IMR-90 (cell line): ENCODE measurements at regions not wholly inside any gene's neighbourhood (a gene's known extent, or its start where the extent isn't known, plus 50 kb on each side); places are given as distances from the start of the nearest gene placed in this dataset.
A peak's percentile ranks its signal among the peaks of the same experiment; 100 is the strongest.

Experiments used
- ATAC-seq: fragments of 200-7000 bp; cut with Tn5 transposase; 2 replicates; pipeline ENCODE4 v1.9.1; 2020; ENCODE audit warnings: low read depth, mild to moderate bottlenecking, moderate library complexity
- BruUV-seq: library from RNA; stranded (reverse); fragments of 400-500 nt; replicated peaks from 2 replicates; lab custom pipeline; 2021; lab: Mats Ljungman, UMichigan
- CTCF ChIA-PET: fragments of 300-600 bp; formaldehyde crosslinking; extraction: SDS; loops from one replicate; lab custom pipeline; 2021; ENCODE audit warnings: antibody characterized with exemption; lab: Yijun Ruan, JAX
- POLR2A ChIA-PET: fragments of 300-600 bp; sonication (Branson Sonifier 250); formaldehyde crosslinking; loops from one replicate; lab custom pipeline; 2022; ENCODE audit warnings: antibody characterized with exemption; ENCODE audit not compliant: unreplicated experiment; lab: Charles Lee
- DNase-seq: peaks from one replicate; pipeline ENCODE4 v3.0.0; 2013
- H2AFZ ChIP-seq: replicated peaks from 2 replicates; pipeline ENCODE3; 2013; ENCODE audit warnings: low read length, mild to moderate bottlenecking; ENCODE audit not compliant: poor library complexity
- H2AK5ac ChIP-seq: 2 replicates; pipeline ENCODE4 v1.6.1; 2013; ENCODE audit warnings: low read depth, low read length, inconsistent platforms
- H2AK9ac ChIP-seq: replicated peaks from 2 replicates; pipeline ENCODE3; 2013; ENCODE audit warnings: mild to moderate bottlenecking, low read depth, low read length, moderate library complexity; ENCODE audit not compliant: poor library complexity
- H2BK120ac ChIP-seq: 2 replicates; pipeline ENCODE4 v1.6.1; 2013; ENCODE audit warnings: low read depth, low read length, inconsistent platforms
- H2BK15ac ChIP-seq: 3 replicates; pipeline ENCODE4 v1.6.1; 2013; ENCODE audit warnings: low read depth, low read length, inconsistent platforms
- H2BK20ac ChIP-seq: 2 replicates; pipeline ENCODE4 v1.6.1; 2013; ENCODE audit warnings: low read depth, mild to moderate bottlenecking, inconsistent platforms, low read length, moderate library complexity
- H2BK5ac ChIP-seq: 2 replicates; pipeline ENCODE4 v1.6.1; 2013; ENCODE audit warnings: mild to moderate bottlenecking, low read depth, low read length, inconsistent platforms; ENCODE audit not compliant: poor library complexity, severe bottlenecking
- H3K14ac ChIP-seq: replicated peaks from 2 replicates; pipeline ENCODE4 v1.6.1; 2013; ENCODE audit warnings: low read depth, low read length, inconsistent platforms
- H3K18ac ChIP-seq: 2 replicates; pipeline ENCODE4 v1.6.1; 2013; ENCODE audit warnings: low read depth, low read length, control low read depth
- H3K23ac ChIP-seq: 2 replicates; pipeline ENCODE4 v1.6.1; 2013; ENCODE audit warnings: low read depth, low read length, inconsistent platforms
- H3K27ac ChIP-seq: 2 replicates; pipeline ENCODE4 v1.5.1; 2013; ENCODE audit warnings: mild to moderate bottlenecking, control low read depth, low read length; ENCODE audit not compliant: insufficient read depth
- H3K27me3 ChIP-seq: 2 replicates; pipeline ENCODE4 v1.6.1; 2013; ENCODE audit warnings: low read length; ENCODE audit not compliant: control insufficient read depth, insufficient read depth
- H3K36me3 ChIP-seq: 2 replicates; pipeline ENCODE4 v1.6.1; 2013; ENCODE audit warnings: low read length, mixed read lengths; ENCODE audit not compliant: control insufficient read depth, insufficient read depth
- H3K4ac ChIP-seq: 2 replicates; pipeline ENCODE4 v1.6.1; 2013; ENCODE audit warnings: low read depth, low read length, inconsistent platforms
- H3K4me1 ChIP-seq: 2 replicates; pipeline ENCODE4 v1.6.1; 2013; ENCODE audit warnings: low read length, mixed read lengths; ENCODE audit not compliant: control insufficient read depth, insufficient read depth
- H3K4me2 ChIP-seq: 2 replicates; pipeline ENCODE4 v1.6.1; 2013; ENCODE audit warnings: low read depth, mild to moderate bottlenecking, control low read depth, low read length, moderate library complexity
- H3K4me3 ChIP-seq: 2 replicates; pipeline ENCODE4 v1.5.1; 2013; ENCODE audit warnings: low read depth, mild to moderate bottlenecking, control low read depth, low read length, moderate library complexity; ENCODE audit not compliant: insufficient read depth
- H3K56ac ChIP-seq: 2 replicates; pipeline ENCODE4 v1.6.1; 2013; ENCODE audit warnings: low read length, inconsistent platforms; ENCODE audit not compliant: insufficient read depth; ENCODE audit errors: extremely low read depth
- H3K79me1 ChIP-seq, 2 experiments: 2 replicates each; pipeline ENCODE4 v1.6.1; 2013; ENCODE audit warnings: low read length in 2 of 2, inconsistent platforms in 1 of 2, low read depth in 1 of 2
- H3K9ac ChIP-seq: 2 replicates; pipeline ENCODE4 v1.6.1; 2013; ENCODE audit warnings: low read depth, low read length, control low read depth
- H3K9me1 ChIP-seq: 2 replicates; pipeline ENCODE4 v1.6.1; 2013; ENCODE audit warnings: low read length, inconsistent platforms; ENCODE audit not compliant: insufficient read depth
- H3K9me3 ChIP-seq: 2 replicates; pipeline ENCODE4 v1.6.1; 2013; ENCODE audit warnings: low read length; ENCODE audit not compliant: control insufficient read depth, insufficient read depth
- H4K20me1 ChIP-seq: 2 replicates; pipeline ENCODE4 v1.6.1; 2013; ENCODE audit warnings: low read length, inconsistent platforms; ENCODE audit not compliant: insufficient read depth
- H4K5ac ChIP-seq: 2 replicates; pipeline ENCODE4 v1.6.1; 2013; ENCODE audit warnings: mild to moderate bottlenecking, low read depth, low read length, control low read depth
- H4K8ac ChIP-seq, 2 experiments: 2 replicates each; pipeline ENCODE4 v1.6.1; 2013; ENCODE audit warnings: low read depth in 2 of 2, low read length in 2 of 2, control low read depth in 1 of 2, inconsistent platforms in 1 of 2
- H4K91ac ChIP-seq: 2 replicates; pipeline ENCODE4 v1.6.1; 2013; ENCODE audit warnings: low read depth, low read length, inconsistent platforms; ENCODE audit not compliant: insufficient read depth
- BHLHE40 ChIP-seq: fragments of 150-350 bp; IDR thresholded peaks from 2 replicates; pipeline ENCODE4 v1.6.1; 2016; ENCODE audit warnings: mild to moderate bottlenecking, low read depth, low read length
- CEBPB ChIP-seq: IDR thresholded peaks from 2 replicates; pipeline ENCODE4 v1.6.1; 2012; ENCODE audit warnings: low read depth, low read length, improper control_type of control experiment
- CHD1 ChIP-seq: IDR thresholded peaks from 2 replicates; pipeline ENCODE4 v1.6.1; 2012; ENCODE audit warnings: low read depth, low read length, improper control_type of control experiment
- FOS ChIP-seq: fragments of 150-350 bp; IDR thresholded peaks from 2 replicates; pipeline ENCODE4 v1.6.1; 2016; ENCODE audit warnings: low read depth, low read length
- MAFK ChIP-seq: IDR thresholded peaks from 2 replicates; pipeline ENCODE4 v1.6.1; 2012; ENCODE audit warnings: low read depth, low read length, improper control_type of control experiment
- MAZ ChIP-seq: IDR thresholded peaks from 2 replicates; pipeline ENCODE4 v1.6.1; 2012; ENCODE audit warnings: low read depth, mild to moderate bottlenecking, low read length, improper control_type of control experiment, moderate library complexity, borderline replicate concordance
- MXI1 ChIP-seq: IDR thresholded peaks from 2 replicates; pipeline ENCODE4 v1.6.1; 2012; ENCODE audit warnings: low read depth, mild to moderate bottlenecking, low read length, moderate library complexity, borderline replicate concordance
- NFE2L2 ChIP-seq: fragments of 150-350 bp; IDR thresholded peaks from 2 replicates; pipeline ENCODE4 v1.6.1; 2016; ENCODE audit warnings: low read depth, mild to moderate bottlenecking, low read length
- POLR2A ChIP-seq: IDR thresholded peaks from 2 replicates; pipeline ENCODE4 v1.6.1; 2012; ENCODE audit warnings: mild to moderate bottlenecking, low read depth, low read length
- RAD21 ChIP-seq: IDR thresholded peaks from 2 replicates; pipeline ENCODE4 v1.6.1; 2012; ENCODE audit warnings: low read length, improper control_type of control experiment
- RCOR1 ChIP-seq: IDR thresholded peaks from 2 replicates; pipeline ENCODE4 v1.6.1; 2012; ENCODE audit warnings: mild to moderate bottlenecking, low read length, improper control_type of control experiment; ENCODE audit not compliant: insufficient replicate concordance
- RFX5 ChIP-seq: IDR thresholded peaks from 2 replicates; pipeline ENCODE4 v1.8.0; 2012; ENCODE audit warnings: low read depth, mild to moderate bottlenecking, low read length, moderate library complexity
- USF2 ChIP-seq: fragments of 150-350 bp; IDR thresholded peaks from 2 replicates; pipeline ENCODE4 v1.6.1; 2017; ENCODE audit warnings: mild to moderate bottlenecking, antibody characterized with exemption, low read length, low read depth
- WGBS, 2 experiments: methylation state at CpG; one replicate each; pipeline versions ENCODE4 v1.1.5 to v1.1.7; 2013; ENCODE audit warnings: missing lambda C conversion rate in 2 of 2; ENCODE audit not compliant: insufficient read length in 1 of 2; ENCODE audit errors: extremely low coverage in 2 of 2; 5-methylcytosine and 5-hydroxymethylcytosine counted together
- dilution Hi-C: fragments of 300-500 bp; cut with HindIII; formaldehyde crosslinking; loops from one replicate; pipeline ENCODE4 v1.14.3; 2018; ENCODE audit warnings: low sequenced_read_pairs; ENCODE audit not compliant: unreplicated experiment
- in situ Hi-C: fragments of 300-500 bp; cut with MboI; formaldehyde crosslinking; loops from 3 replicates; pipeline ENCODE4 v1.14.3; 2019; ENCODE audit warnings: low sequenced_read_pairs, inconsistent platforms, mixed read lengths
- intact Hi-C: fragments of 100-400 bp; cut with micrococcal nuclease; formaldehyde crosslinking; loops from 2 replicates; pipeline ENCODE4 v1.10.0; 2022
- TF ChIP-seq, protein P1 (sequence below): conservative IDR thresholded peaks from 2 replicates; pipeline ENCODE4 v1.5.1; 2012; ENCODE audit warnings: mild to moderate bottlenecking, low read depth, low read length, improper control_type of control experiment
- TF ChIP-seq, protein P2 (sequence below): fragments of 150-350 bp; IDR thresholded peaks from 2 replicates; pipeline ENCODE4 v1.6.1; 2016; ENCODE audit warnings: low read depth, mild to moderate bottlenecking, low read length, moderate library complexity, borderline replicate concordance

GRCh38 chr10:3936422-3937040, 151.5 kb upstream of the KLF6 start:
- Histone ChIP-seq H2AK5ac (peak overlapping the region; percentile 43; the same call in 1 of the 2 replicates), H3K4me3 (no peak overlapping the region), H4K5ac (no peak overlapping the region), H2AK9ac (peak overlapping the region; percentile 49), H3K9ac (no peak overlapping the region), H3K27me3 (no peaks in the 10 kb centered on the region), H3K4me2 (peak overlapping the region; percentile 84), H3K14ac (0 out of 2 replicates have a peak overlapping the region, but pooled peaks have one; percentile 25), H4K20me1 (no peaks in the 10 kb centered on the region), H4K91ac (no peak overlapping the region), H3K18ac (peak overlapping the region; percentile 9; the same call in 1 of the 2 replicates), H3K23ac (0 out of 2 replicates have a peak overlapping the region, but pooled peaks have one; percentile 35), H2BK15ac (peak overlapping the region; percentile 10; the same call in 1 of the 3 replicates), H3K9me3 (no peaks in the 10 kb centered on the region), H3K79me1 (no peaks in the 10 kb centered on the region), H3K4ac (peak overlapping the region; percentile 63), H2AFZ (peak overlapping the region; percentile 38), H3K56ac (no peak overlapping the region), H3K9me1 (0 out of 2 replicates have a peak, but pooled peaks cover 4% of the 10 kb centered on the region), H2BK20ac (peak overlapping the region; percentile 32; the same call in 1 of the 2 replicates), H2BK5ac (no peak overlapping the region), H4K8ac (peak overlapping the region in 1 of 2 experiments; percentile 24; a peak in 1 of 4 replicates), H3K27ac (no peak overlapping the region), H2BK120ac (peak overlapping the region; percentile 59; the same call in 1 of the 2 replicates), H3K4me1 (no peaks in the 10 kb centered on the region), H3K36me3 (no peaks in the 10 kb centered on the region)
- DNase-seq = no peak
- no peak for ATAC-seq
- no CpG with 5 or more reads among the region's 7 CpGs for WGBS, 2 experiments
- POLR2A ChIA-PET = no interaction called here
- intact Hi-C loops (no loop called here), in situ Hi-C loops (no loop called here), dilution Hi-C loops (no loop called here)
- BruUV-seq = no TSS peak
- CTCF ChIA-PET = no interaction called here
- no peak for TF ChIP-seq MXI1
- TF ChIP-seq CHD1 = no peak
- TF ChIP-seq MAFK = no peak
- no peak for TF ChIP-seq RAD21
- TF ChIP-seq RCOR1 = no peak
- TF ChIP-seq POLR2A = no peak
- TF ChIP-seq, protein P1, sequence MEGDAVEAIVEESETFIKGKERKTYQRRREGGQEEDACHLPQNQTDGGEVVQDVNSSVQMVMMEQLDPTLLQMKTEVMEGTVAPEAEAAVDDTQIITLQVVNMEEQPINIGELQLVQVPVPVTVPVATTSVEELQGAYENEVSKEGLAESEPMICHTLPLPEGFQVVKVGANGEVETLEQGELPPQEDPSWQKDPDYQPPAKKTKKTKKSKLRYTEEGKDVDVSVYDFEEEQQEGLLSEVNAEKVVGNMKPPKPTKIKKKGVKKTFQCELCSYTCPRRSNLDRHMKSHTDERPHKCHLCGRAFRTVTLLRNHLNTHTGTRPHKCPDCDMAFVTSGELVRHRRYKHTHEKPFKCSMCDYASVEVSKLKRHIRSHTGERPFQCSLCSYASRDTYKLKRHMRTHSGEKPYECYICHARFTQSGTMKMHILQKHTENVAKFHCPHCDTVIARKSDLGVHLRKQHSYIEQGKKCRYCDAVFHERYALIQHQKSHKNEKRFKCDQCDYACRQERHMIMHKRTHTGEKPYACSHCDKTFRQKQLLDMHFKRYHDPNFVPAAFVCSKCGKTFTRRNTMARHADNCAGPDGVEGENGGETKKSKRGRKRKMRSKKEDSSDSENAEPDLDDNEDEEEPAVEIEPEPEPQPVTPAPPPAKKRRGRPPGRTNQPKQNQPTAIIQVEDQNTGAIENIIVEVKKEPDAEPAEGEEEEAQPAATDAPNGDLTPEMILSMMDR = no peak
- no peak for TF ChIP-seq RFX5
- no peak for TF ChIP-seq USF2
- no peak for TF ChIP-seq MAZ
- TF ChIP-seq BHLHE40 = no peak
- no peak for TF ChIP-seq NFE2L2
- no peak for TF ChIP-seq FOS
- TF ChIP-seq, protein P2, sequence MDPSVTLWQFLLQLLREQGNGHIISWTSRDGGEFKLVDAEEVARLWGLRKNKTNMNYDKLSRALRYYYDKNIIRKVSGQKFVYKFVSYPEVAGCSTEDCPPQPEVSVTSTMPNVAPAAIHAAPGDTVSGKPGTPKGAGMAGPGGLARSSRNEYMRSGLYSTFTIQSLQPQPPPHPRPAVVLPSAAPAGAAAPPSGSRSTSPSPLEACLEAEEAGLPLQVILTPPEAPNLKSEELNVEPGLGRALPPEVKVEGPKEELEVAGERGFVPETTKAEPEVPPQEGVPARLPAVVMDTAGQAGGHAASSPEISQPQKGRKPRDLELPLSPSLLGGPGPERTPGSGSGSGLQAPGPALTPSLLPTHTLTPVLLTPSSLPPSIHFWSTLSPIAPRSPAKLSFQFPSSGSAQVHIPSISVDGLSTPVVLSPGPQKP = no peak
- TF ChIP-seq CEBPB = no peak
